Nephron progenitor cell (in vitro differentiated cells): ENCODE measurements at regions not wholly inside any gene's neighbourhood (a gene's known extent, or its start where the extent isn't known, plus 50 kb on each side); places are given as distances from the start of the nearest gene placed in this dataset.
"Not testable (repeated sequence)": the region's sequence is repeated elsewhere in the genome, so short reads cannot be mapped to it uniquely, and the experiment has no call there.

Experiments
- DNase-seq: peaks from one replicate; pipeline ENCODE4 v3.0.0; 2021
- H3K27ac Mint-ChIP-seq: 2 replicates; pipeline ENCODE4 v1.8.0; 2021; ENCODE audit warnings: mild to moderate bottlenecking, moderate library complexity, mixed read lengths
- H3K27me3 Mint-ChIP-seq: 2 replicates; pipeline ENCODE4 v1.8.0; 2021; ENCODE audit warnings: mild to moderate bottlenecking, low read depth, mixed read lengths; ENCODE audit not compliant: poor library complexity
- H3K36me3 Mint-ChIP-seq: 2 replicates; pipeline ENCODE4 v1.8.0; 2021; ENCODE audit warnings: low read depth, mixed read lengths
- H3K4me1 Mint-ChIP-seq: 2 replicates; pipeline ENCODE4 v1.8.0; 2021; ENCODE audit warnings: mixed read lengths
- H3K4me3 Mint-ChIP-seq: 2 replicates; pipeline ENCODE4 v1.8.0; 2021; ENCODE audit warnings: mild to moderate bottlenecking, moderate library complexity, mixed read lengths
- H3K9me3 Mint-ChIP-seq: 2 replicates; pipeline ENCODE4 v1.8.0; 2021; ENCODE audit warnings: mild to moderate bottlenecking, moderate library complexity, mixed read lengths
- TF ChIP-seq, protein P1 (sequence below): fragments of 200-600 bp; sonication (generic); IDR thresholded peaks from 2 replicates; pipeline ENCODE4 v1.5.0; 2021; ENCODE audit warnings: antibody characterized with exemption

DNA sequence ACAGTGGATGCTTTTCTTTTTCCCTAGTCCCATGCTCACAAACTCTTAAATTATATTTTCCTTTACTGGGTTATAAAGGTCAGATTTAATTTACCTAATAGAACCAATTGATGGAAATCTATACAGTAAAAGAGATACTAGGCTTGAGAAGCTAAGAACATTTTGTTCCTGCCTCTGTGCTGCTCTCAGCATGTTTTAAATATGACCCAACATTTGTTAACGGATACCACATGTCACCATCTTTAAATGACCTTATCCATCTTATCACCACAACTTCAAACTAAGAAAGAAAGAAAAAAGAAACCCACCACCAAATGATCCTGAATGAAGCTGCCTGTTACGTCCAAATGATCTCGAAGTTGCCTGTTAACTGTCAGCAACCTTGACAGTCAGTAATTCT, 334.7 kb upstream of the ZNF608 start:
- no peak overlapping the region for H3K4me3 Mint-ChIP-seq
- DNase-seq: no peak
- peaks cover 3% of the 10 kb centered on the region for H3K27me3 Mint-ChIP-seq
- H3K27ac Mint-ChIP-seq: peak overlapping the region; percentile 34
- H3K36me3 Mint-ChIP-seq: peaks cover 22% of the 10 kb centered on the region
- peaks cover 34% of the 10 kb centered on the region for H3K9me3 Mint-ChIP-seq
- H3K4me1 Mint-ChIP-seq: peaks cover 7% of the 10 kb centered on the region
- TF ChIP-seq, protein P1, sequence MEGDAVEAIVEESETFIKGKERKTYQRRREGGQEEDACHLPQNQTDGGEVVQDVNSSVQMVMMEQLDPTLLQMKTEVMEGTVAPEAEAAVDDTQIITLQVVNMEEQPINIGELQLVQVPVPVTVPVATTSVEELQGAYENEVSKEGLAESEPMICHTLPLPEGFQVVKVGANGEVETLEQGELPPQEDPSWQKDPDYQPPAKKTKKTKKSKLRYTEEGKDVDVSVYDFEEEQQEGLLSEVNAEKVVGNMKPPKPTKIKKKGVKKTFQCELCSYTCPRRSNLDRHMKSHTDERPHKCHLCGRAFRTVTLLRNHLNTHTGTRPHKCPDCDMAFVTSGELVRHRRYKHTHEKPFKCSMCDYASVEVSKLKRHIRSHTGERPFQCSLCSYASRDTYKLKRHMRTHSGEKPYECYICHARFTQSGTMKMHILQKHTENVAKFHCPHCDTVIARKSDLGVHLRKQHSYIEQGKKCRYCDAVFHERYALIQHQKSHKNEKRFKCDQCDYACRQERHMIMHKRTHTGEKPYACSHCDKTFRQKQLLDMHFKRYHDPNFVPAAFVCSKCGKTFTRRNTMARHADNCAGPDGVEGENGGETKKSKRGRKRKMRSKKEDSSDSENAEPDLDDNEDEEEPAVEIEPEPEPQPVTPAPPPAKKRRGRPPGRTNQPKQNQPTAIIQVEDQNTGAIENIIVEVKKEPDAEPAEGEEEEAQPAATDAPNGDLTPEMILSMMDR: no peak

DNA sequence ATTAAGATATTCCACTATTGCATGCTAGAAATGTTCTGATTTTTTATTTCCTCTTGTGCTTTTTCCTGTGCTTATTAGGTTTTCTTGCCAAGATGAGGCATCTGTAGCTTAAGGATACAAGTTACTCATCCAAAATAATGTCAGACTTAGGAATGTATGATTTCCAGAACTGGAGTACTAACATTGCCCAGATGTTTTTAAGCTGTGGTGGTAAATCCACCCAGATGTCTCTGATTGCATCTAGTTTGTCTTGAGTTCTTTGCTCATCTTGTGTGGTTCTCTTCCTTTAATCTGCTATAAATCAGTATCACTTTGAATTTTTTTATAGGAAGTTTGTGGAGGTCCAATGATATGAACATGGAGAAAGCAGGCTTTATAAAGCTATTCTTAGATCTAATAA, 337.5 kb upstream of the ZNF608 start:
- TF ChIP-seq, protein P1: no peak
- no peak for DNase-seq
- no peak overlapping the region for H3K27ac Mint-ChIP-seq
- H3K27me3 Mint-ChIP-seq: no peaks in the 10 kb centered on the region
- peaks cover 14% of the 10 kb centered on the region for H3K36me3 Mint-ChIP-seq
- no peak overlapping the region for H3K4me3 Mint-ChIP-seq
- H3K4me1 Mint-ChIP-seq: peaks cover 7% of the 10 kb centered on the region
- H3K9me3 Mint-ChIP-seq: peaks cover 24% of the 10 kb centered on the region

DNA sequence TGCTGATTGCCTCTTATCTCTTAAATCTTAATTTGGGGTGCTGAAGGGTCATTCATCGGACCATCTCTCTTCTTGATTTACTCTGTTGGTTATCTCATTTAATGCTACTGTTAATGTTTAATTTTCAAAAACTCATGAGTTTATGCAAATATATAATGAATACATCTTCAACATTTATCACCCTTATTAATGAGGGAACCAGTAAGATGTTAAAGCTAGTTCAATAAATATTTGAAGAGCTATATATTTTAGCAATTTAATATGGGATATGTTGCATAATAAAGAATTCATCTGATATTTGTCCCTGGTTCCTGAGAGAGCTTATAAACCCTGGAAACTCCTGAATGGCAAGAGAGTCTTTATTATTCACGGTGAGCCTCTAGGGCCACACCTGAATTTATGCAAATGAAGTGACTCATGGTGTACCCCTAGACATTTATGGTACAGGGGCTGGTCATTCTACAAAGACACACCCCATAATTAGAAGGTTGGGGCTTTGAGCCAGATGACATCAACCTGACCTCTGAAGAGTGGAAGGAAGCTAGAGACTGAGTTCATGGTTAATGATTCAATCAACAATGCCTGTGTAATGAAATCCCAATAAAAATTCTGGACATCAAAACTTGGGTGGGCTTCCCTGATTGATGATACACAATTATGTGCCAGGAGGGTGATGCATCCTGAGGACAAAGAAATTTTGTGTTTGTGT, 339.5 kb upstream of the ZNF608 start:
- no peaks in the 10 kb centered on the region for H3K27me3 Mint-ChIP-seq
- no peak for DNase-seq
- H3K36me3 Mint-ChIP-seq: peaks cover 25% of the 10 kb centered on the region
- TF ChIP-seq, protein P1: no peak
- H3K4me3 Mint-ChIP-seq: no peak overlapping the region
- peaks cover 18% of the 10 kb centered on the region for H3K4me1 Mint-ChIP-seq
- H3K27ac Mint-ChIP-seq: no peak overlapping the region
- peaks cover 29% of the 10 kb centered on the region for H3K9me3 Mint-ChIP-seq

DNA sequence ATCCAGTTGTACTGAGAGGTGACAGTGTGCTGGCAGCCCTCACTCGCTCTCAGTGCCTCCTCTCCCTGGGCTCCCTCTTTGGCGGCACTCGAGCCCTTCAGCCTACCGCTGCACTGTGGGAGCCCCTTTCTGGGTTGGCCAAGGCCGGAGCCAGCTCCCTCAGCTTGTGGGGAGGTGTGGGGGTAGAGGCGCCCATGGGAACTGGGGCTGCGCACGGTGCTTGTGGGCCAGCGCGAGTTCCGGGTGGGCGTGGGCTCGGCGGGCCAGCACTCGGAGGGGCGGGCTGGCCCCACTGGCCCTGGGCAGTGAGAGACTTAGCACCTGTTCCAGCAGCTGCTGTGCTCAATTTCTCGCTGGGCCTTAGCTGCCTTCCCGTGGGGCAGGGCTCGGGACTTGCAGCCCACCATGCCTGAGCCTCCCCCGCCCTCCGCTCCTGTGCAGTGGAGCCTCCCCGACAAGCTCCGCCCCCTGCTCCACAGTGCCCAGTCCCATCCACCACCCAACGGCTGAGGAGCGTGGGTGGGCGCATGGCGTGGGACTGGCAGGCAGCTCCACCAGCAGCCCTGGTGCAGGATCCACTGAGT, 342.2 kb upstream of the ZNF608 start:
- Mint-ChIP-seq H3K4me3 (no peak overlapping the region), H3K36me3 (peaks cover 35% of the 10 kb centered on the region), H3K4me1 (peaks cover 12% of the 10 kb centered on the region), H3K27ac (no peak overlapping the region), H3K27me3 (peaks cover 2% of the 10 kb centered on the region), H3K9me3 (peaks cover 44% of the 10 kb centered on the region)
- TF ChIP-seq, protein P1: no peak
- DNase-seq: no peak

DNA sequence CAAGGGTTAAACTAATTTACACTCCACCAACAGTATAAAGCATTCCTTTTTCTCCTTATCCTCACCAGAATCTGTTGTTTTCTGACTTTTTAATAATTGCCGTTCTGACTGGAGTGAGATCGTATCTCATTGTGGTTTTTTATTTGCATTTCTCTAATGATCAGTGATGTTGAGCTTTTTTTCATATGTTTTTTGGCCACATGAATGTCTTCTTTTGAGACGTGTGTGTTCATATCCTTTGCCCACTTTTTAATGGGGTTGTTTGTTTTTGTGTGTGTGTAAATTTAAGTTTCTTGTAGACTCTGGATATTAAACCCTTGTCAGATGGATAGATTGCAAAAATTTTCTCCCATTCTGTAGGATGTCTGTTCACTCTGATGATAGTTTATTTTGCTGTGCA, 345.7 kb upstream of the ZNF608 start:
- H3K36me3 Mint-ChIP-seq: peaks cover 55% of the 10 kb centered on the region
- H3K27ac Mint-ChIP-seq, H3K4me3 Mint-ChIP-seq: not testable (repeated sequence)

DNA sequence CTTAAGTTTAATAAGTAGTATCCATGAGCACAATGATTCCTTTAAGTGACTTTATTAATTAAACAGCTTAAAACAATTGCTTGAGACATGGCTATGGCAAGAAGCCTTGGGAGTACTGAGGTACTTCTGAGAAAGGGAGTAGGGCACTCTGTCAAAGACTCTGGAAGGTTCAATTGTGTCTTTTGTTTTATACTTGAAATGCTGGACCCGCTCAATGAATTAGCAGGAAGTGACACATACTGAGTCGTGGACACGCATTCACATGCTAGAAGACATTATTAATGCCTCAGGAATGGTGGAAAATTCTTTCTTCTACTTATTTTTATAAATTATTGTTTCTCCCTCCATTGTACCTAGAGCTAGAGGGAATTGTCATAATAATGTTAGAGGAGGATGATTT, 347.3 kb upstream of the ZNF608 start:
- H3K27me3 Mint-ChIP-seq: peaks cover 6% of the 10 kb centered on the region
- H3K27ac Mint-ChIP-seq: no peak overlapping the region
- H3K9me3 Mint-ChIP-seq: peaks cover 61% of the 10 kb centered on the region
- TF ChIP-seq, protein P1: no peak
- no peak for DNase-seq
- H3K4me1 Mint-ChIP-seq: peaks cover 12% of the 10 kb centered on the region
- peaks cover 45% of the 10 kb centered on the region for H3K36me3 Mint-ChIP-seq
- H3K4me3 Mint-ChIP-seq: no peak overlapping the region

More for the DNA sequence above, 345.7 kb upstream of the ZNF608 start:
- DNase-seq, H3K27me3 Mint-ChIP-seq: not testable (repeated sequence)
- H3K9me3 Mint-ChIP-seq: peaks cover 72% of the 10 kb centered on the region
- peaks cover 12% of the 10 kb centered on the region for H3K4me1 Mint-ChIP-seq
